Stimulated activated effector memory CD8-positive, alpha-beta T cell treated with anti-CD3 and anti-CD28 coated beads, Interleukin-12 subunit alpha, Interleukin-12 subunit beta, amount 100 ng/mL, for 72 hours (primary cell): ENCODE measurements at regions not wholly inside any gene's neighbourhood (a gene's known extent, or its start where the extent isn't known, plus 50 kb on each side); places are given as distances from the start of the nearest gene placed in this dataset.
A peak's percentile ranks its signal among the peaks of the same experiment; 100 is the strongest.
"Not testable (repeated sequence)": the region's sequence is repeated elsewhere in the genome, so short reads cannot be mapped to it uniquely, and the experiment has no call there.

Experiments
- ATAC-seq: fragments of 150-1000 bp; cut with Tn5 transposase; 2 replicates; pipeline ENCODE4 v1.10.0; 2021
- DNase-seq, 2 donors: peaks; one replicate each; pipeline ENCODE4 v3.0.0; 2021 to 2022; ENCODE audit warnings: low spot score in 2 of 2
- H3K27ac Mint-ChIP-seq: one replicate; pipeline ENCODE4 v1.8.0; 2022; ENCODE audit warnings: mild to moderate bottlenecking, mixed read lengths
- H3K36me3 Mint-ChIP-seq: one replicate; pipeline ENCODE4 v1.8.0; 2022; ENCODE audit warnings: mild to moderate bottlenecking, mixed read lengths
- H3K4me1 Mint-ChIP-seq: one replicate; pipeline ENCODE4 v1.8.0; 2022; ENCODE audit warnings: mixed read lengths
- H3K4me3 Mint-ChIP-seq: one replicate; pipeline ENCODE4 v1.8.0; 2022; ENCODE audit warnings: mild to moderate bottlenecking, mixed read lengths
- H3K9me3 Mint-ChIP-seq: one replicate; pipeline ENCODE4 v1.8.0; 2022; ENCODE audit warnings: mixed read lengths

DNA sequence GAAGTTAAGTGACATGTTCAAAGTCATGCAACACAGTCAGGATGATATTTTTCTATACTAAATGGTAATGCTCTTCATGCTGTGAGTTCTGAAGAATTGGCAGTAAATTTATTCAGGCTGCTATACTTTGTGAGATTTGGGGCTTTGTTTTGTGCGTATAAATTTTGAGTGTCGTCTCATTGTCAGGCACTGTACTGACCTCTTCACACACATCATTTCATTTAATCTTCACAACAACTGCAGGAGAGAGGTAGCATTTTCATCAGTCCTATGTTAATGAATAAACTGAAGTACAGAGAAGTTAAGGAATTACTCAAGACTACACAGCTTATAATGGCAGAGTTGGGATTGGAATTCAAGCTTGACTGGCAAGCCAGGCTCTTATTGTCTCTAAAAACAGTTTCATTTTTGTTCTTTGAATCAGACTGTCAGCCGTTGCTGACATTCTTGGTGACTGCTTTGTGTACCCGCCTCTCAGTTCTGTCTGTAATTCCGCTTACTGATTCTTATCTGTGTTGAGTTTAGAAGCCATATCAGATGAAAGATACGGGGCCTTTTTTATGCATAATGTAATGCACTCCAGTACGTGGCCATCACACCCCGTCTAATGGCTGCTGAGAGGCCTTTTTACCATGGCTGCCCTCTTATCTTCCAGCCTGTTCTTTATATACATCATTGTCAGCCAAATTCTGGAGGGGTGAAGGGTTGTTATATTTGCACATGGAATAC lies 274.9 kb downstream of the UTRN start:
- peaks cover 18% of the 10 kb centered on the region for H3K36me3 Mint-ChIP-seq
- no peak for DNase-seq
- H3K4me3 Mint-ChIP-seq = peak overlapping the region; percentile 60
- peak; percentile 97 for ATAC-seq
- H3K27ac Mint-ChIP-seq = peak overlapping the region; percentile 93
- H3K4me1 Mint-ChIP-seq = peaks cover 12% of the 10 kb centered on the region
- no peaks in the 10 kb centered on the region for H3K9me3 Mint-ChIP-seq

DNA sequence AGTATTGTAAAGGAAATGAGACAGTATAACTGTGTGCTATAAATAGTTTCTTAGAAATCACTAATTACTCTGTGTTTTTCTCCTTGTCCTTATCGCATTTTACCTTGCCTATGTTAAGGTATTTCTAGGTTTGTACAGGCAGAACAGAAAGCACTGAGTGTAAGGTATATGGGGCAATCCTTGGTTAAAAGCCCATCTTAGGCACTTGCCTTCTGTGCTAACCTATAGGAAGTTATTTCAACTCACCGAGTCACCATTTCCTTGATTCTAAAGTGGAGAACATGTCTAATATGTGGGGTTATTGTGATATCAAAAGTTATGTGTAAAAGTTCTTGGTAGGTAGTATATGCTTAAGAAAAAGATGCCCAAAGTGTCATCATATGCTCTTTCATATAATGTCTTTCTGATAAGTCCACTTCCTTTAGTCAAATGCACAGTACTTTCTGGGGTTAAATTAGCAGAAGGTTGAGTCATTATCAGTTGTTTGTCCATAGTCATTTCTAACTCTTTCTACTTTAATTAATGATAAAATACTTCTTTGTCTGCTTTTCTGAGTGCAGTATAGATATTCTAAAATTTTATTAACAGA lies 276.4 kb downstream of the UTRN start:
- H3K4me1 Mint-ChIP-seq = peaks cover 8% of the 10 kb centered on the region
- no peak overlapping the region for H3K4me3 Mint-ChIP-seq

DNA sequence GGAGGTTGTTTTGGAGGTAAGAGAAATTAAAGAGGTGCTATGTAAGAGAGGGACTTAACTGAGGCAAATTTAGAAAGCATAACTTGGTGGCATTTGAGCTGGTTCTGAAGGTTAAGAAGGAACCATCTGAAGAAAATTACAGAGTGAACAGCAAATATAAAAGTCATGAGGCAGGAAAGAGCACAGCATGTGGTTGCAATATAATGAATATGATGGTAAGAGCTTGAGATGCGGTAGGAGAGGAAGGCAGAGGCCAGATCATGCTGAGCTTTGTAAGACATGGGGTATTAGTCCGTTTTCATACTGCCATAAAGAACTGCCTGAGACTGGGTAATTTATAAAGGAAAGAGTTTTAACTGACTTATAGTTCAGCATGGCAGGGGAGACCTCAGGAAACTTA lies 279.1 kb downstream of the UTRN start:
- DNase-seq = no peak
- H3K27ac Mint-ChIP-seq = no peak overlapping the region
- H3K36me3 Mint-ChIP-seq = no peaks in the 10 kb centered on the region
- H3K4me1 Mint-ChIP-seq = peaks cover 8% of the 10 kb centered on the region
- no peak for ATAC-seq
- H3K9me3 Mint-ChIP-seq = no peaks in the 10 kb centered on the region
- no peak overlapping the region for H3K4me3 Mint-ChIP-seq

More for the DNA sequence above, 276.4 kb downstream of the UTRN start:
- H3K9me3 Mint-ChIP-seq = no peaks in the 10 kb centered on the region
- DNase-seq (no peak), ATAC-seq (peak; percentile 59)
- H3K36me3 Mint-ChIP-seq = peaks cover 11% of the 10 kb centered on the region
- peak overlapping the region; percentile 35 for H3K27ac Mint-ChIP-seq

DNA sequence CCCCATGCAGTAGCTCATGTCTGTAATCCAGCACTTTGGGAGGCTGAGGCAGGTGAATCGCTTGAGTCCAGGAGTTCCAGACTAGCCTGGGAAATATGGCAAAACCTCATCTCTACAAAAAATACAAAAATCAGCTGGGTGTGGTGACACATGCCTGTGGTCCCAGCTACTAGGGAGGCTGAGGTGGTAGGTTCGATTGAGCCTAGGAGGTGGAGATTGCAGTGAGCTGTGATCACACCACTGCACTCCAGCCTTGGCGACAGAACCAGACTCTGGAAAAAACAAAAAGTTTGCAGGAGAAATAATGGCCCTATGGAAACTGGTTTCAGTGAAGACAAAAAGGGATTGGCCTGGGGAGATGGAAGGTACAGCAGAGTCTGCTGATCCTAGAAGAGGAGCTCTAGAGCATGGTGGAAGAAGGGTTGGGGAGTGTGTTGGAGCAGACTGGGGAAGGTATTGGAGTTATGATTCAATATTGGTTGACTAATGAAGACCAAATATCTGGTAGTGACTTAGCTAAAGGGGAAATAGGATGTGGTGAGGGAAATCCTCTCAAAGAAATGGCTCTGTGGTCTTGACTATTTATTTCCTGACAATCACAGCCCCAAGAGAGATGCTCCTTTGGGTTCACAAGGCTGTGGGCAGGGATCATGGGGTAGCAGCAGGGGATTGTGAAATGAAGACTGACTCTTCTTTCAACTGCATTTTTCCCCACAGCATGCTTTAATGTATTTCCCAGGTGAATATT lies 281.9 kb downstream of the UTRN start:
- no peaks in the 10 kb centered on the region for H3K9me3 Mint-ChIP-seq
- no peak overlapping the region for H3K27ac Mint-ChIP-seq
- H3K36me3 Mint-ChIP-seq = no peaks in the 10 kb centered on the region
- H3K4me1 Mint-ChIP-seq = no peaks in the 10 kb centered on the region
- no peak overlapping the region for H3K4me3 Mint-ChIP-seq
- peak; percentile 82 for ATAC-seq
- DNase-seq = no peak

DNA sequence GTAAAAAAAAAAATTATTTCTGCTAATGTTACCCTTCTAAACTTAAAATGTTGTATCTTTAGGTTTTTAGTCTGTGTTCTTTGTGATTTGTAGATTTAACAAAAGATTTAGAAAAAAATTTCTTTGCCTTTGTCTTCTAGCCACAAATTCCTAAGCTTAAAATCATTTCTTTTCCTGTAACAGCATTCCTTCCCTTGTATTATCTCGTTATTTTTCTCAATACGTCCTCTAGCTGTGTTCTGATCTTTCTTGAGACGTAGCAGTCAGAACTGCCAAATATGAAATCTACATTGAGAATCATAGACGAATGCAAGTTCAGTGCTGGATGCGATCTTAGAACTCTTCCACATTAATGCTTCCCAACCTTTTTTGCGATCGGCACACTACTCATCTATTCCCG lies 283.1 kb downstream of the UTRN start:
- Mint-ChIP-seq H3K27ac (no peak overlapping the region), H3K9me3 (no peaks in the 10 kb centered on the region), H3K4me3 (no peak overlapping the region), H3K36me3 (peaks cover 9% of the 10 kb centered on the region), H3K4me1 (no peaks in the 10 kb centered on the region)
- DNase-seq = no peak
- no peak for ATAC-seq

DNA sequence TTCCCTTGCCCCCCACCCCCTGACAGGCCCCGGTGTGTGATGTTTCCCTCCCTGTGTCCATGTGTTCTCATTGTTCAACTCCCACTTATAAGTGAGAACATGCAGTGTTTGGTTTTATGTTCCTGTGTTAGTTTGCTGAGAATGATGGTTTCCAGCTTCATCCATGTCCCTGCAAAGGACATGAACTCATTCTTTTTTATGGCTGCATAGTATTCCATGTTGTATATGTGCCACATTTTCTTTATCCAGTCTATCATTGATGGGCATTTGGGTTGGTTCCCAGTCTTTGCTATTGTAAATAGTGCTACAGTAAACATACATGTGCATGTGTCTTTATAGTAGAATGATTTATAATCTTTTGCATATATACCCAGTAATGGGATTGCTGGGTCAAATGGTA lies 287.4 kb downstream of the UTRN start:
- H3K36me3 Mint-ChIP-seq = peaks cover 10% of the 10 kb centered on the region
- H3K9me3 Mint-ChIP-seq, H3K27ac Mint-ChIP-seq, DNase-seq, H3K4me1 Mint-ChIP-seq, H3K4me3 Mint-ChIP-seq, ATAC-seq: not testable (repeated sequence)

DNA sequence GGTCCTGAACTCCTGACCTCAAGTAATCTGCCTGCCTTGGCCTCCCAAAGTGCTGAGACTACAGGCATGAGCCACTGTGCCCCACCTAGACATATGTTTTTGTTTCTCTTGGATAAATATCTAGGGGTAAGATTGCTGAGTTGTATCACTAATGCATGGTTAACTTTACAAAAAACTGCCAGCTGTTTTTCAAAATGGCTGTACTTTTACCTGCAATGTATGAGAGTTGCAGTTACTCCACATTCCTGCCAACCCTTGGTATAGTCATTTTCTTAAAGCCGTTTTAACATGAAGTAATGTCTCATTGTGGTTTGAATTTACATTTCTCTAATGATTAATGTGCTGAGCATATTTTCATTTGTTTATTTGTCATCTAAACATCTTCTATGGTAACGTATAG lies 289.7 kb downstream of the UTRN start:
- peak overlapping the region; percentile 20 for H3K27ac Mint-ChIP-seq
- H3K4me1 Mint-ChIP-seq = peaks cover 7% of the 10 kb centered on the region
- H3K36me3 Mint-ChIP-seq = peaks cover 10% of the 10 kb centered on the region
- no peaks in the 10 kb centered on the region for H3K9me3 Mint-ChIP-seq
- H3K4me3 Mint-ChIP-seq = no peak overlapping the region
- no peak for DNase-seq
- peak; percentile 86 for ATAC-seq

DNA sequence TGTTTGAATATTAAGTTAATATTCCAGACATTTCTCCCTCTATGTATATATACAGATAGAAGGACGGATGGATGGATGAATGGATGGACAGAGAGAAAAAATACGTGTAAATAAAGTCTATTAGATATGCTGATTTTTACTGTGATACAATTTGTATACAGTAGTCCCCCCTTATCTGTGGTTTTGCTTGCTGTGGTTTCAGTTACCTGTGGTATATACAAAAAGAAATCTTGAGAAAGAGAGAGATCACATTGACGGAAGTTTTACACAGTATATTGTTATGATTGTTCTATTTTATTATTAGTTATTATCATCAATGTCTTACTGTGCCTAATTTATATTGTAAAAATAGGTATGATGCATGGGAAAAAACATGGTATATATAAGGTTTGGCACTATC lies 290.2 kb downstream of the UTRN start:
- no peaks in the 10 kb centered on the region for H3K9me3 Mint-ChIP-seq
- peaks cover 10% of the 10 kb centered on the region for H3K36me3 Mint-ChIP-seq
- H3K4me1 Mint-ChIP-seq = peaks cover 12% of the 10 kb centered on the region
- ATAC-seq (no peak), DNase-seq (no peak)
- H3K4me3 Mint-ChIP-seq = no peak overlapping the region
- peak overlapping the region; percentile 20 for H3K27ac Mint-ChIP-seq

DNA sequence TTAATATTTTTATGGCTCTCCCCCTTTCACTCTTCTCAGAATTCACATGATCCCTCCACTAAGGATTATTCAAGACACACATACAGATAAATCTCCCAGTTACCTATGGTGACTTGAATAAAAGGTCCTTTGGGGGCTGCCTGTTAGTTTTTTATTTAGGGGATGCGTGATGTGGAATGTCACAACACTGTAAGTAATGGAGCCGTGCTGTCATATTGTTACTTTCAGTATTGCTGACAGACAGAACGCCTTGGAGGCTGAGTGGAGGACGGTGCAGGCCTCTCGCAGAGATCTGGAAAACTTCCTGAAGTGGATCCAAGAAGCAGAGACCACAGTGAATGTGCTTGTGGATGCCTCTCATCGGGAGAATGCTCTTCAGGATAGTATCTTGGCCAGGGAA lies 291.7 kb downstream of the UTRN start:
- H3K36me3 Mint-ChIP-seq = peaks cover 10% of the 10 kb centered on the region
- peak overlapping the region; percentile 73 for H3K27ac Mint-ChIP-seq
- no peaks in the 10 kb centered on the region for H3K9me3 Mint-ChIP-seq
- H3K4me1 Mint-ChIP-seq = peaks cover 23% of the 10 kb centered on the region
- peak overlapping the region; percentile 59 for H3K4me3 Mint-ChIP-seq
- no peak for ATAC-seq
- DNase-seq = no peak

DNA sequence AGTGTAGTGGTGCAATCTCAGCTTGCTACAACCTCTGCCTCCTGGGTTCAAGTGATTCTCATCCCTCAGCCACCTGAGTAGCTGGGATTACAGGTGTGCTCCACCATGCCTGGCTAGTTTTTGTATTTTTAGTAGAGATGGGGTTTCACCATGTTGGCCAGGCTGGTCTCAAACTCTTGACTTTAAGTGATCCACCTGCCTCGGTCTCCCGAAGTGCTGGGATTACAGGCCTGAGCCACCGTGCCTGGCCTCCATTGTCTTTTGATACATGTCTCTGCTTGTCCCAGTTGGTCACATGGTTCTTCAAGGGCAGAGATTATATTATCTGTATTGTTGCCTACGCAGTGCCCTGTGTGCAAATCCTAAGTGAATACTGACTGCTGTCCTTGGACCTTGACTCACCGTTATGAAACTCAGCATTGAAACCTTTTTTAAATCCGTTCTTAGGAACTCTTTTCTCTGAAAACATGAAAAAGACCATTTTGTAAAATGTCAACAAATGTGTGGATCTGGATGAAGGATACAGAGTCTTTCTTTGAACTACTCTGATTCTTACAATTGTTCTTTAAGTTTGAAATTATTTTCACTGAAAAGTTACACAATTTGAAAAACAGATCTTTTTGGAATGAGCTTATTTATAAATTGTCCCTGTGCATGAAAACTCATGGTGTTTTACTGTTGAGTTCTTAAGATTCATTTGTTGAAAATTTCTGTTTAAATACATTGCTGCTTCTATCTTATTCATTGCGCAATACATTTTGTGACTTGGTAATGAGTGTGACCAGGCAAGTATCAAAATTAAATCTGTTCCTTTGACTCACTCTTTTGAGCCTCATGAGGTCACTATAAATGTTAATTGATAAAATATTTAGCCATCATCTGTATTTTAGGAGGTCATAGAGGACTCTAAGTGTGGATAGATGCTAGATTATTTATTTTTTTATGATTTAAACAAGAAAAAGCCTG lies 293.5 kb downstream of the UTRN start:
- Mint-ChIP-seq H3K36me3 (no peaks in the 10 kb centered on the region), H3K9me3 (no peaks in the 10 kb centered on the region), H3K27ac (no peak overlapping the region), H3K4me1 (peaks cover 38% of the 10 kb centered on the region), H3K4me3 (no peak overlapping the region)
- ATAC-seq (no peak), DNase-seq (no peak)

DNA sequence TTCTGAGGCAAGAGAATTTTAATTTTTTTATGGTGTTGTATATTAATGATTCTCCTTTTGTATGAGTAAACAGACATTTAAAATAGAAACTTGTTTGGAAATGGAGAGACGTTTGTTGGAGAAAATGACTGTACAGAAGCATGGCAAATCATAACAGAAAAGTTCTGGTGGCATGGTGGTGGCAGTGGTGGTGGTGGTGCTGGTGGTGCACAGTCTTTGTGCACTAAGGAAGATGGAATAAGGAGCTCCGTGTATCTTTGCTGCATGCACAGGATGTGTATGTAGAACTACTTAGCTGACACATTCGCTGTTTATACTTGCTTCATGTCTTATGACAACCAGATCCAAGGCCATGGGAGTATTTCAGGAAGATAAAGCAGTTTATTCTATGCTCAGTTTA lies 294.9 kb downstream of the UTRN start:
- H3K9me3 Mint-ChIP-seq = no peaks in the 10 kb centered on the region
- H3K36me3 Mint-ChIP-seq = no peaks in the 10 kb centered on the region
- ATAC-seq = peak; percentile 67
- H3K4me3 Mint-ChIP-seq = no peak overlapping the region
- peaks cover 38% of the 10 kb centered on the region for H3K4me1 Mint-ChIP-seq
- DNase-seq = no peak
- peak overlapping the region; percentile 56 for H3K27ac Mint-ChIP-seq

DNA sequence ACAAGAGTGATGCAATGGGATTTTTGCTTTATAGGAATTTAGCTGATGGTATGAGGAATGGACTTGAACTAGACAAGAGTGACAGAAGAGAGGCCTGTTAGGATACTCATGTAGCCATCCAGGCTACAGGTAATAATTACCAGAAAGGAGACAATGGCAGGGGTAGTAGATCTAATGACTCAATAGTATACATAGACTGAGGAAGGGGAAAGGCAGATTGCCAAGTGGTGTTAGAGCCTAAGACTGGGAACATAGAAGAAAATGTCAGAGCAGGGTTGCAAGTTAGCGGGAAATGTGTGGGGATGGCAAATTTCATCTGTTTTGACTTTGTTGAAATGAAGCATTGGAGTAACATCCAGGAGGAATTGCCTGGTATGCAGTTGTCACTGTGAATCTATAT lies 295.6 kb downstream of the UTRN start:
- ATAC-seq = no peak
- no peak overlapping the region for H3K27ac Mint-ChIP-seq

DNA sequence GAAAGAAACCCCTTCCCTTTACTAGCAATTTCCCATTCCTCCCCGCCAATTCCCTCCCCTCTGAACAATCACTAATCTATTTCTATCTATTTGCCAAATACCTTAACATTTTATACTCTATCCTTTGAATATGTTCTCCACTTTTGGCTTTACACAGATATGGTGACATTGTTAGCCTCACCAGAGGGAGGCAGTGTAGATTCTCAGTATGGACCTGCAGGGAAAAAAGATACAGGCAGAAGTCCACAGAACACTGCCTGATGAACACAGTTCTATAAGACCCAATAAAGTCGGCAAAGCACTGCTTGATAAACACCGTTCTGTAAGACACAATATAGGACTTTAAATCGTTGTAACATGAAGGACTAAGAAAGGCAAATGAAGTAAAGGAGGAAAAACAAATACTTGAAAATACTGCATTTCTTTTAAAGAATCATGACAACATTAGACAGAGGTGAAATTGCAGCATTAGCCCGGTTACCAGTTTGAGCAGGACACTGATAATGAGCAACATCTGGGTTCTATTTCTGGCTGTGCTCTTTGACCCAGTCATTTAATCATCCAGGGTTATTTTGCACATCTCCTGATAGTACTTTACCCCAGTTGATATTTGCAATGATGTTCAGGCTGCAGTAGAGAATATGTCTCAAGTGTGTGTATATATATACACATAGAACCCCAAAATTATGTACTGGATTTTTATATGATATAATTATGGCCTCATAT lies 296.8 kb downstream of the UTRN start:
- DNase-seq = no peak
- H3K27ac Mint-ChIP-seq = peak overlapping the region; percentile 91

More for the DNA sequence above, 295.6 kb downstream of the UTRN start:
- peaks cover 38% of the 10 kb centered on the region for H3K4me1 Mint-ChIP-seq
- H3K9me3 Mint-ChIP-seq = no peaks in the 10 kb centered on the region
- no peak for DNase-seq
- H3K4me3 Mint-ChIP-seq = no peak overlapping the region
- no peaks in the 10 kb centered on the region for H3K36me3 Mint-ChIP-seq

DNA sequence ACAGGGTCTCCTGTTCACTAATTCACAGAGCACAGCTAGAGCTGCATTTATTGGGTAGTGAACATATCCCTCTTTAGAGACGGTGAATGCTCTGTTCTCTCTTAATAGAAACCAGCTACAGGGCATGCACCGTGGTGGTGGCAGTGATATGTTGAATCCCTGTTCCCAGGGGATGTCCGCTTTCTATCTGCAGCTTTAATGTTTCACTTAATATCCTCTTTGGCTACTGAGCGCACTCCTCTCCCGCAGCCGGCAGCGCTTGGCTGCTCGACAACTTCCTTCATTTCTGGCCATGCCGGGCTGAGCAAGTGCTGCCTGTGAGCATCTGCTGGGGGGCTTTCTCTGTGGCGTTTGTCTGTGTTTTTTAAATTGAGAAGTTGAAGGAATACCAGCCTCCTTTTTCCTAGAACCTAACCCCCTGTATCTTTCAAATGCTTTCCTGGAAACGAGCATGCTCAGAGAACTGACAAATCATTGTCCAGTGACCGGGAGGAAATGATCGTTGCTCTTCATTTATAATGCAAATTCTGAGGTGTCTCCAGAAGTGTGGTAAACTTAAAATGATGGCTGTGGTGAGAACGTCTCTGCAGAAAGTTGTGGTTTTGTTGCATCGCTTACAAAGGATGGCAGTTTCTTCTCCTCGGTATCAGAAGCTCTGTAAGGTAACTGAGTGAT lies 297.9 kb downstream of the UTRN start:
- Mint-ChIP-seq H3K4me1 (peaks cover 42% of the 10 kb centered on the region), H3K36me3 (no peaks in the 10 kb centered on the region), H3K4me3 (peak overlapping the region; percentile 80), H3K9me3 (no peaks in the 10 kb centered on the region), H3K27ac (peak overlapping the region; percentile 91)
- ATAC-seq = peak; percentile 93
- peak; percentile 26 to 75 for DNase-seq

More for the DNA sequence above, 296.8 kb downstream of the UTRN start:
- Mint-ChIP-seq H3K4me3 (peak overlapping the region; percentile 80), H3K9me3 (no peaks in the 10 kb centered on the region), H3K36me3 (no peaks in the 10 kb centered on the region), H3K4me1 (peaks cover 33% of the 10 kb centered on the region)
- peak; percentile 39 for ATAC-seq
